HCT116 (cell line): ENCODE measurements at regions not wholly inside any gene's neighbourhood (a gene's known extent, or its start where the extent isn't known, plus 50 kb on each side); places are given as distances from the start of the nearest gene placed in this dataset.

Experiments used
- FOSL1 ChIP-seq: IDR thresholded peaks from 2 replicates; pipeline ENCODE4 v1.6.1; 2012; ENCODE audit warnings: low read depth
- TF ChIP-seq, protein P1 (sequence below), 3 experiments: fragments of 200-600 bp in 1 of 3; sonication (generic) in 1 of 3; IDR thresholded peaks in 2 of 3; conservative IDR thresholded peaks in 1 of 3; 2 replicates each; pipeline ENCODE4 v1.5.1; 2012 to 2017; ENCODE audit warnings: low read depth in 2 of 3, low read length in 2 of 3, antibody characterized with exemption in 1 of 3, borderline replicate concordance in 1 of 3, control low read depth in 1 of 3, mild to moderate bottlenecking in 1 of 3, mixed read lengths in 1 of 3, mixed run types in 1 of 3, moderate library complexity in 1 of 3; ENCODE audit not compliant: insufficient read depth in 1 of 3

DNA sequence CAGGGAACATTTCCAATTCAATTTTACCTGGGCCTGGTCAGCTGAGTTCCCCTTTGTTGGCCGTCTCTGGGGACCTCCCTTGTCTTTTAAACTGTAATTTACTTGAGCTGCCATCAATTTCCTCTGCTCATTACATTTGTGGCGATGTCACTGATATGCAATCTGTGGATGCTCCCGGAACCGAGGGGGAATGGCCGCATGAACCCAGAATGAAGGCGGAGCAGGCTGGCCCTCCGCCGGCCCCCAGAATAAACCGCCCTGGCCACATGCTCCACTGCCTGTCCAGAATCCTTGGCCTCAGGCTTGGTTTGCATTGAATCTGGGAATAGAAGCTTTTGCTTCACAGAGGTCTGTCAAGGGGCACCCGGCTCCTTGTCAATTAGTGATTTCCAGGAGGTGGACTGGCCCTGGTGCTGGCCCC lies 276.8 kb downstream of the TEX29 start:
- TF ChIP-seq, protein P1, sequence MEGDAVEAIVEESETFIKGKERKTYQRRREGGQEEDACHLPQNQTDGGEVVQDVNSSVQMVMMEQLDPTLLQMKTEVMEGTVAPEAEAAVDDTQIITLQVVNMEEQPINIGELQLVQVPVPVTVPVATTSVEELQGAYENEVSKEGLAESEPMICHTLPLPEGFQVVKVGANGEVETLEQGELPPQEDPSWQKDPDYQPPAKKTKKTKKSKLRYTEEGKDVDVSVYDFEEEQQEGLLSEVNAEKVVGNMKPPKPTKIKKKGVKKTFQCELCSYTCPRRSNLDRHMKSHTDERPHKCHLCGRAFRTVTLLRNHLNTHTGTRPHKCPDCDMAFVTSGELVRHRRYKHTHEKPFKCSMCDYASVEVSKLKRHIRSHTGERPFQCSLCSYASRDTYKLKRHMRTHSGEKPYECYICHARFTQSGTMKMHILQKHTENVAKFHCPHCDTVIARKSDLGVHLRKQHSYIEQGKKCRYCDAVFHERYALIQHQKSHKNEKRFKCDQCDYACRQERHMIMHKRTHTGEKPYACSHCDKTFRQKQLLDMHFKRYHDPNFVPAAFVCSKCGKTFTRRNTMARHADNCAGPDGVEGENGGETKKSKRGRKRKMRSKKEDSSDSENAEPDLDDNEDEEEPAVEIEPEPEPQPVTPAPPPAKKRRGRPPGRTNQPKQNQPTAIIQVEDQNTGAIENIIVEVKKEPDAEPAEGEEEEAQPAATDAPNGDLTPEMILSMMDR (IDR thresholded peaks at IDR 0.05 in 2 of 3, conservative IDR thresholded peaks at IDR 0.05 in 1 of 3; ENCODE audit: borderline replicate concordance in 1 of 3, insufficient read depth in 1 of 3, low read depth in 2 of 3, low read length in 2 of 3), result no peak
- TF ChIP-seq FOSL1, result no peak
